ENCODE measurements at regions not wholly inside any gene's neighbourhood (a gene's known extent, or its start where the extent isn't known, plus 50 kb on each side); places are given as distances from the start of the nearest gene placed in this dataset.

- no peak for TF ChIP-seq SUZ12 (IDR thresholded peaks at IDR 0.05; ENCODE audit: extremely low read depth, insufficient read depth, insufficient read length)
- no peak for TF ChIP-seq ZNF274 (IDR thresholded peaks at IDR 0.05; ENCODE audit: low read depth, low read length)
- no peak for TF ChIP-seq YY1 (IDR thresholded peaks at IDR 0.05; ENCODE audit: insufficient read depth, insufficient read length)
Observed at GRCh38 chr9:20074291-20074690, 285.5 kb upstream of the SLC24A2 start.
